ENCODE measurements at regions not wholly inside any gene's neighbourhood (a gene's known extent, or its start where the extent isn't known, plus 50 kb on each side); places are given as distances from the start of the nearest gene placed in this dataset.

DNA sequence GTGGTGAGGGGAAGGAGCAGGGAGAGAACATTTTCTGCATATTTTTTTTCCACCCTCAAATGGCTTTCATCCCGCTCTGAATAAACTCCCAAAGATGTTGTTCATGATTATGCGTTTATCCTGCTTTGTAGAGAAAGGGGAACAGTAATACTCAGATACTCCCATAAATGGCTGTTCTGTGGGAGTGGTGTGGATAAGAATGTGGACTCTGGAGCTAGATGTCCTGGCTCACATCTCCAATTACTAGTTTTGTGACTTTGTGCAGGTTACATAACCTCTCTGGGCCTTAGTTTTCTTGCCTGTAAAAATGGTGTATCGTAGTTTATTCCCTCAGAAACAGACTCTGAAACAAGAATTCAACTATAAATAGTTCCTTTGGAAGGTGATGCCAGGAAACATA is 395.4 kb upstream of the SUCLG2 start:
- no peak for DNase-seq

DNA sequence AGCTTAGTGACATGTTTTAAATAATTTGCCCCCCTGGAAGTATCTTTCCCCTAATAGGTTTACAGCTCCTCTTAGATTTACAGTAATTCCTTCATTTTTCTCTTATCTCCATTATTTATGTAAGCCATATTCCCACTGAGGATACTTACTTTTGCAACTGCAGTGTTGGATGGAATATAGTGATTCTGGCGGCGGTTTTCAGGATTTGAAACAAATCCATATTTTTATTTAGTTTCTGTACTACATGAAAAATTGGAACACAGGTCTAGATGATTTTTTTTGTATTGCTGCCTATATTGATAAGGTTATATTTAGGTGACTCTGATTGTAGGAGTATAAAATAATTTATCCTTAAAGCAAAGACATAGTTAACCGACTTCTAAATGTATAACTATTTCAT is 391.6 kb upstream of the SUCLG2 start:
- DNase-seq = no peak

DNA sequence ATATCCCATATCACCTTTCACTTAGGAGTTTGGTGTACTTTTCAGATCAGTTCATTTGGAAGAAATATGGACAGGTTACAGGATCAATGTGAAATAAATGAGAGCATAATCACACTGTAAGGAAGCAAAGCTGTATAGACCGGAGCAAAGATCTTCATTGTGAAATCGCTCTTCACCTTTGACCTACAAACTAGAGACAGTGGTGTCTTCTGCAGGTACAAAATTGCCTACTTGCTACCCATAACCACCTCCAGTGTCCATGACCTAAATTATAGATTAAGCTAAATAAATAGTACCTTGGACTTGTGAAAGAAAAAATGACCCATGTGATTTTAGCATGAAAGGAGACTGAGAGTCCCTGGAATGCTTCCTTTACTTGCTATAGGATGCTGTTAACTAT is 379.5 kb upstream of the SUCLG2 start:
- no peak for DNase-seq

DNA sequence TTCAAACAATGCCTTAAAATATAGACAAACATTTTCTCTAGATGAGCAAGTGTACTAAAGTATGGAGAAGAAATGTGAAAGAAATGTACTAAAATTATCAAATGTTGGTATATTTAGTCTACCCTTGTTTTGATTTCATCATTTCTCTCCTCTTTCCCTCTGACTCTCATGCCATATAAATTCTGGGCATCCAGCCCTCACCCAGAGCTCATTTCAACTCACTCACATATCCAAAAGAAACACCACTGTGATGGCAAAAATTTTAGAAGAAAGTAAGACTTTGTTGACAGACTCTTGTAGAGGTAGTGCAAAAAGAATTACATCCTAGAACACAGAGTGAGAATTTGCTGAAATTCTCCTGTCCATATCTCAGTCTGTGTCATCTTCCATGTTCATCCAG is 377.8 kb upstream of the SUCLG2 start:
- DNase-seq = no peak

DNA sequence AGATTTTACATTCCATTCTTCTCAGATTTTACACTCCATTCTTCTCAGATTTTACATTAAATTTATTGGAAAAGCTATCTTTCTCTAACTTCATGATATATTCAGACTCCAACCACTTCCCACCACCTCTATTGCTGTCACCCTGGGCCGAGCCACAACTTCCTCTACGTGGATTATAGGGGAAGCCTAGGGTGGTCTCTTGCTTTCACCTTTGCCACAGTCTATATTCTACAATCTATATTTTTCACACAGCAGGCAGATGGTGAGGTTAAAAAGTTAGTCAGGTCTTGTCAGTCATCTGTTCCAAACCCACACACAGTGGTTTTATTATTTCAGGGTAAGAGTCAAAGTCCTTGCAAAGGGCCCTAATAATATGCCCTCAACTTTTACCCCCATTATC is 370.8 kb upstream of the SUCLG2 start:
- no peak for DNase-seq

DNA sequence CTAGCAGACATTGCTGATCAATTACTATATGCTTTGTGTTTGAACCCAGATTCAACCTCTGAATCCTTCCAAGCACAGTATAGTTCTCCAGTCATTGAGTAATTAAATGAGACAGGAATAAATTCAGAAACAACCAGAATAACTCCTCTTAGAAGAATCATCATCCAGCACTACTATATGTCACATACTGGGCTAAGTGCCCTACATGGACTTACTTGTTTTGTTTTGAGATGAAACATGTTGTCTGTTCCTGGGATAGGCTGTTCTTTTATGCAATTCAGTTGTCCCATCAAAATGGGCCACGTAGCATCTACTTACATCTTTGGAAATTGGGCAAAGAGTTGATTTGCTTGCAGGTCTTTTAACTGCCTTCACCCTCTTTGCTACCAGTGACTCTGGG is 365.5 kb upstream of the SUCLG2 start:
- no peak for DNase-seq

DNA sequence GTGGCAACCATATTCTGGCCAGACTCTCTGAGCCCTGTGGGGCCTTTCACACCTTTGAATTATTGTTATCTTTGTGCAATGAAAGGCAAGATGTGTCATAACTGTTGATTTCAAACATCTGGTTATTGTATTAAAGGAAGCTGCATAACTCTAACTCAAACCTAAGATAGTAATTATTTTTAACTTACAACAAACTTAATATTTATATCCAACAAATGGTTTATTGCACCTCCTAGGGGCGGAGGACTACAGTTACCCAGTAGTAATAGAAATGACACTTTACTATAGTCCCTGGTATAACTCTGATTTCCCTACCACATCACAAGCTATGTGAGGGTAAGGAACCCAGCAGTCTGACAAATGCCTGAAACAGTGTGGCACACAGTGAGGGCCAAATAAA is 363.9 kb upstream of the SUCLG2 start:
- DNase-seq = no peak

DNA sequence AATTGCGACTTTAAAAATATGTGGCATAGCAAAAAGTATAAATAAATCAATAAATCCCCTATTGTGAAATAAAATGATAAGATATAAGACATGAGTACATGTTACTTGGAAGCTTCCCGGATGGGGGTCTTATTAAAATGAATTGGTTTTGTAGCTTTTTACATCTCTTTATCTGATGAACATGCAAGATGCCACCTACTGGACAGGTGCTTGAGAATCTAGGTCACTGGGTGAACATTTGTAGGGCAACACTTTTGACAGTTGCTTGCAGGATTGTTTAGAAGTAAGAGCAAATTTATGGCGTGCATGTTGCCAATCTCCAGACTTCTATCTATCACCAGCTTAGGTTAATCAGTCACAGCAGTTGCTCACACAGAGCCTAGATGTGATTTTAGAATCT is 362.7 kb upstream of the SUCLG2 start:
- DNase-seq = no peak

DNA sequence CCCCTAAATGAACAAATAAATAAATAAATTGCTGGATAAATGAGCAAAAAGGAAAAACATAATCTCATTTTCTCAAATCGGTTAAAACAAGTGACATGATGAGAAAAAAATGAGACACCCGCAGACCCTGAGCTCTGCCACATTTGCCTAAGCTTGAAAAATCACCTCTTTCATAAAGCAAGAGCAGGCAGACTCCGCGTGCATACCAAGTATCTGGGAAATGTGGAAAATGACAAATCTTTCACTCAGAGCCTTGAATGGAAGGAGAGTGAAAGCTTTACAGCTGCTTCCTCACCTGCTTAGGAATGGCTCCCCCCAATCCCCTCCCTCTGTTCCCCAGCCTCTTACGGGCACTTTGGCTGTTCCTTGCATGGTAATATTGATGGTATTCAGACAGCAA is 355.5 kb upstream of the SUCLG2 start:
- no peak for DNase-seq

DNA sequence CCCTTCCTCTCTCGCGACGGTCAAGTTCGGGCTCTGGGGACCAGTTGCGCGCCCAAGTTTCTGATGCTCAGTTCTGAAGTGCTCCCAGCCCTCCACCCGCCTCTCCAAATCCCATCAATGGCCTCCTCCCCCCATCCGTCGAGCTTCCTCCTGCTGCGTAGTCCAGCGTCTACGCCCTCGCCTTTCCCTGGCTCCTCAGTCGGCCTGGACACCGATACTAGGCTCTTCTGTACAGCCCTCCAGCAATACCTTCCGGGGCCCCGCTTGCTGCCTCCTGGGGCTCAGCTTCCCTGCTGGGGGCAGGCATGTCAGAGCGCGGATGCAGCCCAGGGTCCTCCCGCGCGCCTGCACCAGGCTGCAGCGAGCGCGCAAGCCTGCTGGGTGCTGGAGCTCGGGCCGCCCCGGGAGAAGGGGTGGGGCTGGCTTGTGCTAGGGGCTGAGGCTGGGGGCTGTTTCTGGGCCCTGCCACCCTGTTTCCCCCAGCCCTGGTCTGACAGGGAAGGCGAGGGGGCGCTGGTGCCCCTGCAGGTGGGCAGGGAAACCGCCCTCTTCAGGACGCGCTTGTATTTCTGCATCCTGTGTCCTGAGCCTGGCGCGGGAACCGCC is 353.3 kb upstream of the SUCLG2 start:
- DNase-seq = peak in 2 of 5 donors; percentile 7 to 11

DNA sequence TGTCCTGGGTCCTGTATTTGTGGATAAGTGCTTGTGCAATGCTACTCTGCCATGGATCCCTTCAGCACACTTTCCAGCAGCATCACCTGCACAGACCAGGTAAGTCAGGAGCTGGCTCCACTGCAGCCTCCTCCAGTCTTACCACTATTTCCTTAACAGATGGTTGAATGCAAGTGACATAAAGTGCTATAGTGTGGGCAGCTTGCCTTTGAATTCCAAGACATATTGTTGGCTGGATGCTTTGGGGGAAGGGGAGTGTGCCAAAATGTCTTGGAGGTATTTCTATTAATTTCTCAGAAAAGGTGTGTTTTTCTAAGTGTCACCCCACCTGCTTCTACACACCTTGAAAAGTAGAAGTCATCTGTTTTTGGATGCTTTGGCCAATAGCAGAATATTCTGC is 352.2 kb upstream of the SUCLG2 start:
- DNase-seq = no peak

DNA sequence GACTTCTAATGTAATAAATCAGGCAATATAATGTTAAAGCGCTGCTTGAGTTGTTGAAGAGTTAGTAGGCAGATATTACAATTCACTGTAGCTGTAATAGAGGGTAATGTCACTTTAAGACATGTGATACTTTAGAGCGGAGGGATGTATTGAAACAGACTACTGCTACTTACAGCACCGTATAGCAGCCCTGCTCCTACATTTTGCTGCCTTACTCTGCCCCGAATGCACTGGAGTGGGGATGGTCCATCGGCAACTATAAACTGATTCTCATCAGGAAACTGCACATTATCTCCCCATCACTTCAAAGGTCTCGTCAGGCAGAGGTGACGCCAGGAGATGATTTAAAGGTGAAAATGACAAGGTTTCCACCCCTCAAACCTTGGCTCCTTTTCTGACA is 349.7 kb upstream of the SUCLG2 start:
- DNase-seq = no peak

DNA sequence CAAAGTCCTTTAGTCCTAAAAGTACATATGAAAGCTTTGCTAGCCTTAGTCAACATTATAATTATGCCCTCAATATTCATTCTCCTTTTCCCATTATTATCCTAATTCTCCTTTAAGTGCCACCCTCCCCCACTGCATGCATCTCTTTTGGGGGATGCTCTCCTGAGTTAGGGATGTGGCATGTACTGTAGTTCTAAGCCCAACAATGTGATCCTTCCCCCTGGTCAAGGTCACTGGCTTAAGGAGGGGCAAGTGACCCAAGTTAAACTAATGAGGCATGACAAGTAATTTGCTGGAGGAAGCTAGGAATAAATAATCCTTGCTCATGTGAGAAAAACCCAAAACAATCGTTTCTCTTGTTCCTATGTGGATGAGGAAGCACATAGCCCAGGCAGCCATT is 343.9 kb upstream of the SUCLG2 start:
- no peak for DNase-seq

DNA sequence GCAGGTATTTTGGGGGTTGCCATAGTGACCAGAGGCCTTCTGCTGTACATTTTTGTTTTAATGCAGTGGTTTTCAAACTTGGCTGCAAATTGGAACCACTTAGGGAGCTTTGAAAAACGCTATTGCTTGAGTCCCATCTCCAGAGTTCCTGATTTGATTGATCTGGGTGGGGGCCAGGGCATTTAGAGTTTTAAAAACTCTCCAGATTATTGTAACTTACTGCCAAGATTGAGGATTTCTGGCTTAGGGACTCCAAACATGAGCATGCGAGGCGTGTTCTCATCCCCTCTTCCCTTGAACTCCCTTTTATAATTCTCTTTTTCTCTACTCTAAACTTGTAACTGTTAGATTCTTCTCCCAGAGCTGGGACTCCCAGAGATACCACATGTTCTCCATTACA is 340.8 kb upstream of the SUCLG2 start:
- DNase-seq = no peak

DNA sequence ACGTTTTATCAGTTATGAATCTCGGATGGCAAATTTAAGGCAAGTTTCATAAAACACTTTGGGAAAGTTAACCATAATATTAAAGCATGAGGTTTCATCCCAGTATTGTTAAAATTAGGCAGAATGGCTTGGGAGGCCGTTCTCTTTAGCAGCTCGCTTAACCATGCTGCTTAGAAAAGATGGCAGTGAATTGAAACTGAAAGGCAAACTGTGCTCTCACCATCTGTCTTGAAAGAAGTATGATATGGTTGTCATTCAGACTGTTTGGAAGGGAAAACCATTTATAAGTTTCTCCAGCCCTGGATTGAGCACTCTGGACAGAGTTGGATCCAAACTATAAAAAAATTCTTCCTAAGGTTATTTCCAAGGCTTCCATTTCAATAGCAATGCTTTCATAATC is 332.3 kb upstream of the SUCLG2 start:
- DNase-seq = no peak

DNA sequence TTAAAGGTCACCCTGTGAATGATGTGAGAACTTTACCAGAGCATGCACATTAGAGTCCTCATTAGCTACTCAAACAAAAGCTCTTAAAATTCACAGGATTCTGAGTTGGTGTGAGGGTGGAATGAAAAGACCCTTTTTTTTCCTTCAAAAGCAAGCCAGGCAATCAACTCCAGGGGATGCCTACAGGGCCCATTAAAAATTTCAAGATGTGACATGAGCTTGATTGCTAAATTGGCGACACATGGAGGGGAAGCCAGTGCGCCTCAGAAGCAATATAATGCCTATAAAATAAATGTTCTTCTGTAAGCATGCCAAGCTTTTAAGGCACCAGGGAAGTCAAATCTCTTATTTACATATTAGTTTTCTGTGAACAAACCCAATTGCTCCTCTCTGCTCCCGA is 328.8 kb upstream of the SUCLG2 start:
- no peak for DNase-seq

DNA sequence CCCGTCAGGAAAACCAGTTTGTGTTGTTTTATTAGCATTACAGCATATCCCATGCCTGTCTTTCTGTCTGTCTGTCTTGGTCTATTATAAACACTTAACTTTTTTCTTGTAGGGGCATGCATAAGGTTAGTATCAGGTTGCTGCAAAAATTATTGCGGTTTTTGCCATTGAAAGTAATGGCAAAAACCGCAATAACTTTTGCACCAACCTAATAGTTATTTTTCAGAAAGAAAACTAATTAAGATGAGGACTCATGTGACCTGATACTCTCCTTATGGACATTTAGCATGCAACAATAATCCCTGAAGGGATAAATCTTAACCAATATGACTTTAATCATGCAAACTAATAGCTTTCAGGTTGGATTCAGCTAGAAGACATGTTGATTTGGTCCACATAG is 326.7 kb upstream of the SUCLG2 start:
- no peak for DNase-seq

DNA sequence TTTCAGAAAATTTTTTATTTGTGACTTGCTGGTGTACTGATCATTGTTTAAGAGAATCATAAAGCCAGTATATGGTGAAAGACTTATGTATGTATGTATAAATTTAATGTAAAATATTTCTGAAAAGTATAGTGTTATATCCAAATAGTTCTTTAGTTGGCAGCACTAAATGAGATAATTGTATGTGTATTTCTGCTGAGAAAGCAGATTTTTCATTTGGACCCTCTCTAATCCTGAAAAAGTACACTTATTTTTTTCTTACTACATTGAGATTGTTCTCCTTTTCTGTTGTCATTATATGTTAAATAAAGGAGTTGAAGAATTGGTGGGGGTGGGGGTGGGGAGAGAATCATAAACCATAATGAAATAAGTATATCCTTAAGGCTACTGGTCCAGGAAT is 324.9 kb upstream of the SUCLG2 start:
- no peak for DNase-seq

DNA sequence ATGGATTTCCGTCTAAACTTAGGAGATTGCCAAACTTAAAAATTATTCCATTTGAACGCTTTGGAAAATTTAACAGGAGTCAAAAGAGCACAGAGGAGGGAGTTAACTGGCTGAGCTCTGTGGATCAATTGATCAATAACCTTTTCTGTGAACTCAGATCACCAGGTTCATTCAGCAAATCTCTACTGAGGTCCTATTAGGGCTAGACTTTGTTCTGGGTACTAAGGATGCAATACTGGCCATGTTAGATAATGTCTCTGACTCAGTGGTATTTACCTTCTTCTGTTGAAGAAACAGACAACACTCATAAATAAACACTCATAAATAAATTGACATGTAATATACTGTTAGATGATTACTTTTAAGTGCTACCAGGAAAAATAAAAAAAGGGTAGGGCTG is 323.4 kb upstream of the SUCLG2 start:
- DNase-seq = no peak

DNA sequence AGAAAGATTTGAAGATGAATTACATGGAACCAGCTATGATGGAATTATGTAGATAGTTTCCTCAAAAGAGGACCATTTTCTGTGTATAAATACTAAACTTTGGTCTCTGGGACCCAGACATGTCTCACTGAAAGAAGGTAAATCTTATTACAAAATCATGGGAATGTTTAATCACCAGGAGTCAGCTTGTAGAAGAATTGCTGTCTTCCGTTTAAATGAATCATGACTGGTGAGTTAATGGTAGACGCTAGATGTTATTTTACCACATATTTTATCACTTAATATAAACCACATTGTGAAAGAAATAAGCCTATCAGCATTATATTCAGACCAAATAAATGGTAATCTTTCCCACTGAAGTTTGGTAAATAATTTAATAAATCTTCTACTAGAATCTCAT is 322.3 kb upstream of the SUCLG2 start:
- no peak for DNase-seq

DNA sequence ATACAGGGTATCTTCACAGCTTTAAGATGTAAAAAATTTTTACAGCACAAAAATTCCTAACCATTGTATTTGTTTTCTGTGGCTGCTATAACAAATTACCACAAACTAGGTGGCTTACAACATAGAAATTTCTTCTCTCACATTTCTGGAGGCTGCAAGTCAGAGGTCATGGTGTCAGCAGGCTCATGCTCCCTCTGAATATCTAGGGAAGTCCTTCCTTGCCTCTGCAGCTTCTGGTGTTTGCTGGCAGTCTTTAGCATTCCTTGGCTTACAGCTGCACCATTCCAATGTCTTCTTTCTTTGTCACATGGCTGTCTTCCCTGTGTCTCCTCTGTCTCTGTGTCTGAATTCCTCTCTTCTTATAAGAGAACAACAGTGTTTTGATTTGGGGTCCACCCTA is 310.2 kb upstream of the SUCLG2 start:
- no peak for DNase-seq

DNA sequence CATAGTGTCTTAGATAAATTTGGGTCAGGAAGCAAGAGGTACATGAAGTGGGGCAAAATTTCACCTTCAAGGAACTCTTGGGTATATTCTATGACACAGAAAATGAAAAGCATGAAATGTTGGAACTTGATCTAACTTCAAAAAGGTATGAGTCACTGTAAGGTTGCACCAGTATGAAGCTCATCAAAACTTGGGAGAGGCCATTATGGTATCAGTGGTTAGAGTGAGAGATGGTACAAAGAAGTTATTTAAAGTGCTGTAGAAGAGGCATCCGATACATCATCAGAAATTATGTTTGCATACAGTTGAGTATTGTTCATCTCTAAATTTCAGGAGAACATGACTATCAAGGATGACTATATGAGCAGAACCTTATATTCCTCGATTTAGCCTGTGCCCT is 302.9 kb upstream of the SUCLG2 start:
- DNase-seq = no peak

DNA sequence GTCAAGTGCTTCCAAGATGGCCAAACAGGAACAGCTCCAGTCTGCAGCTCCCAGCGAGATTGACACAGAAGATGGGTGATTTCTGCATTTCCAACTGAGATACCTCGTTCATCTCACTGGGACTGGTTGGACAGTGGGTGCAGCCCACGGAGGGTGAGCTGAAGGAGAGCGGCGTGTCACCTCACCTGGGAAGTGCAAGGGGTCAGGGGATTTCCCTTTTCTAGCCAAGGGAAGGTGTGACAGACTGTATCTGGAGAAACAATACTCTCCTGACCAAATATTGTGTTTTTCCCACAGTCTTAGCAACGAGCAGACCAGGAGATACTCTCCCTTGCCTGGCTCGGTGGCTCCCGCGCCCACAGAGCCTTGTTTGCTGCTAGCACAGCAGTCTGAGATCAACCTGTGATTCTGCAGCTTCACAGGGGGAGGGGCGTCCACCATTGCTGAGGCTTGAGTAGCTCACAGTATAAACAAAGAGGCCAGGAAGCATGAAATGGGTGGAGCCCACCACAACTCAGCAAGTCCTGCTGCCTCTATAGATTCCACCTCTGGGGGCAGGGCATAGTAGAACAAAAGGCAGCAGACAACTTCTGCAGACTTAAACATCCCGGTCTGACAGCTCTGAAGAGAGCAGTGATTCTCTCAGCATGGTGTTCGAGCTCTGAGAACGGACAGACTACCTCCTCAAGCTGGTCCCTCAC is 293.5 kb upstream of the SUCLG2 start:
- peak; percentile 15 to 65 (median 47) for DNase-seq

DNA sequence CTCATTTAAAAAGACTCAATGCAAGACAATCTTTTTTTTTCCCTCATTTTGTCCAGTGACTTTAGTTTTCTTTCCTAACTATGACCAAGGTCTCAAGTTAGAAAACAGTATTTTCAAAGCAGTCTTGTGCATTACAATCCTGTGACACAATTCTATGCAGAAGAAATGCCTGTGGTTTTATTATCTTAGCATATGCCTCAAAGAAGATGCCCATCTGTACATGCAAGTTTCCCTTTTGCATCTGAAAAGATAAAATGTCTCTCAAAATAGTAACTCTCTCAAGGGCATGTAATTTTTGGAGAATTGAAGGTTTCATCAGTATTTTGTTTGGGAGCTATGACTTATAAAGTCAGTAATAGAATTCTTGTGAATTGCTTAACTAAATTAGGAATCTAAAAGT is 292.0 kb upstream of the SUCLG2 start:
- DNase-seq = no peak

DNA sequence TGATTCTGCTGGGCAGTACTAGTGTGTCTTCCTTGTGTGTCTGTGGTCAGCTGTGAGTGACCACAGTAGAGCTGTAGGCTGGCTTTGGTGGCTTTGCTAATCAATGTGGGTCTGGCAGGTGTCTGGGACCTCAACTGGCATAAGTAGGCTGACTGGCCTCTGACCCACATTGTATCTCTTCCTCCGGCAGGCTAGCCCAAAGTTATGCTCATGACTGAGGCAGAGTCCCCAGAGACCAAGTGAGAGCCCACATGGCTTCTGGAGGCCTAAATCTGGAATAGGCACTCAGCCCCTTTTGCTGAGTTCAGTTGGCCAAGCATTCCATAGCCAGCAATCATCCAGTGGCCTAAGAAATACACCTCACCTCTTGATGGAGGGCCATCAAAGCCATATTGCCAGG is 289.1 kb upstream of the SUCLG2 start:
- no peak for DNase-seq
